ENCODE measurements at regions not wholly inside any gene's neighbourhood (a gene's known extent, or its start where the extent isn't known, plus 50 kb on each side); places are given as distances from the start of the nearest gene placed in this dataset.

DNA sequence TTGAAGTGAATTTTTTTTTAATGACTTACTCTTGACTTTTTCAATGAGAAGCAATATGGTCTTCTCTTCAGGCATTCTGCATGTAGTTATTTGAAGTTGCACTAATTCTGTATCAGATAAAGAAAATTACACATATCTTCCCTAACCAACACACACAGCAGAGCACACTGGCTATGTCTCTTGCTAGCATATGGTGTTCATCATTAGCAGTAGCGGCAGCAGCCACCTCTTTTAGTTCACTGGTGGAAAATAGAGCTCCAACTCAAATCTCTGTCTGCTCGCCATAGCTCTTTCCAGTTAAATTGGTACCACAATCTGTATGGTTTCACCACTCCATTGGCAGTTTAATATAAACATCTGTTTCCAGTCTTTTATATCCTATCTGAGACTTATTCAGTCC, 278.1 kb upstream of the ZEB2 start:
- no peaks in the 10 kb centered on the region for H3K27me3 ChIP-seq
- WGBS, 3 donors, result 84 to 97% (median 96%) methylated on average over 2 of the region's 2 CpGs
- no peaks in the 10 kb centered on the region for H3K9me3 ChIP-seq
- no peak overlapping the region for H3K4me3 ChIP-seq
- no peak overlapping the region for H3K27ac ChIP-seq
- intact Hi-C loops (cut with DNase I), result no loop called here
- no peaks in the 10 kb centered on the region for H3K4me1 ChIP-seq (ENCODE audit: insufficient read depth)
- H3K36me3 ChIP-seq, result no peaks in the 10 kb centered on the region
- no peak for DNase-seq
- TF ChIP-seq EP300 (IDR thresholded peaks at IDR 0.05) (no peak), POLR2A (IDR thresholded peaks at IDR 0.05) (no peak)
- TF ChIP-seq, protein P1, sequence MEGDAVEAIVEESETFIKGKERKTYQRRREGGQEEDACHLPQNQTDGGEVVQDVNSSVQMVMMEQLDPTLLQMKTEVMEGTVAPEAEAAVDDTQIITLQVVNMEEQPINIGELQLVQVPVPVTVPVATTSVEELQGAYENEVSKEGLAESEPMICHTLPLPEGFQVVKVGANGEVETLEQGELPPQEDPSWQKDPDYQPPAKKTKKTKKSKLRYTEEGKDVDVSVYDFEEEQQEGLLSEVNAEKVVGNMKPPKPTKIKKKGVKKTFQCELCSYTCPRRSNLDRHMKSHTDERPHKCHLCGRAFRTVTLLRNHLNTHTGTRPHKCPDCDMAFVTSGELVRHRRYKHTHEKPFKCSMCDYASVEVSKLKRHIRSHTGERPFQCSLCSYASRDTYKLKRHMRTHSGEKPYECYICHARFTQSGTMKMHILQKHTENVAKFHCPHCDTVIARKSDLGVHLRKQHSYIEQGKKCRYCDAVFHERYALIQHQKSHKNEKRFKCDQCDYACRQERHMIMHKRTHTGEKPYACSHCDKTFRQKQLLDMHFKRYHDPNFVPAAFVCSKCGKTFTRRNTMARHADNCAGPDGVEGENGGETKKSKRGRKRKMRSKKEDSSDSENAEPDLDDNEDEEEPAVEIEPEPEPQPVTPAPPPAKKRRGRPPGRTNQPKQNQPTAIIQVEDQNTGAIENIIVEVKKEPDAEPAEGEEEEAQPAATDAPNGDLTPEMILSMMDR (IDR thresholded peaks at IDR 0.05), result no peak

DNA sequence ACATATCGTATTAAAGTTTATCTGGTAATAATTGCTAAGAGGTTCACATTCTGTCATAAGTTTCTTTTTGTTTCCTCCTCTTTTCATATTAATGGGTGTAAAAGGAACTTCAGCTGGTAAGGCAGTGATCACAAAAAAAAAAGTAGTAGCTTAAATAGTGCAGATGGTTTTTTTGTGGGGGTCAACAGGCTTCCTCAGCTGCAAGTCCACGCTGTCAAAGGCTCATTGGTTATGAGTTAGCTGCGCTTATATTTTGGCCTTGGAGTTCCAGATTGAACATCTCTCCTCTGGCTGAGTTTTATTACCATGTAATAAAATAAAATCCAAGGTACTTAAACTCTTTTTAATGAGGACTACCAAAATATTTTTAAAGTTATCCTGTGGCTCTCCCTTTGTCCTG, 277.0 kb upstream of the ZEB2 start:
- TF ChIP-seq, protein P1 (IDR thresholded peaks at IDR 0.05), result no peak
- Histone ChIP-seq H3K4me3 (no peak overlapping the region), H3K9me3 (no peaks in the 10 kb centered on the region), H3K4me1 (ENCODE audit: insufficient read depth) (no peaks in the 10 kb centered on the region), H3K27ac (no peak overlapping the region), H3K27me3 (no peaks in the 10 kb centered on the region), H3K36me3 (no peaks in the 10 kb centered on the region)
- intact Hi-C loops (cut with DNase I), result no loop called here
- 24 to 42% (median 28%) methylated on average over 3 of the region's 3 CpGs for WGBS, 3 donors
- DNase-seq, result no peak

DNA sequence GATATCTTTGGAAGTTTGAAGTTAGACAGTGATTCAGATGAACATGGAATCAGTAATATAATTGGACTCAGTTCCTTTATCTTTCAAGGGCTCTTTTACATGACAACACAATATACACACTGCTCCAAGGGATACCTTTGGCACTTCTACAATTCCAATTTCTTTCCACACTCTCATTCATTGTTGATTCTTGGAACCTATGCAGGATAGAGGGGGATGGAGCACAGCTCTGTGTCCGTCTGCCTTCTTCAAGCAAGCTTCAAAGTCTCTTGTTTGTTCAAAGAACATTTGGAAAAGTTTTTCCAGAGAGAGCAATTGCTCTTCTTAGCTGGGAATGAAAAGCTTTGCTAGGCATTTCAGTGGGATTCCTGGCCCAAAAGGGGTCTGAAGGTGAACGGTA, 276.2 kb upstream of the ZEB2 start:
- H3K27me3 ChIP-seq, result no peaks in the 10 kb centered on the region
- no peak for DNase-seq
- WGBS, 3 donors, result 44 to 81% (median 70%) methylated on average over 2 of the region's 2 CpGs
- H3K36me3 ChIP-seq, result no peaks in the 10 kb centered on the region
- TF ChIP-seq, protein P1 (IDR thresholded peaks at IDR 0.05), result no peak
- TF ChIP-seq POLR2A (IDR thresholded peaks at IDR 0.05), result no peak
- intact Hi-C loops (cut with DNase I), result no loop called here
- H3K27ac ChIP-seq, result no peak overlapping the region
- no peaks in the 10 kb centered on the region for H3K4me1 ChIP-seq (ENCODE audit: insufficient read depth)
- H3K4me3 ChIP-seq, result no peak overlapping the region
- H3K9me3 ChIP-seq, result no peaks in the 10 kb centered on the region

DNA sequence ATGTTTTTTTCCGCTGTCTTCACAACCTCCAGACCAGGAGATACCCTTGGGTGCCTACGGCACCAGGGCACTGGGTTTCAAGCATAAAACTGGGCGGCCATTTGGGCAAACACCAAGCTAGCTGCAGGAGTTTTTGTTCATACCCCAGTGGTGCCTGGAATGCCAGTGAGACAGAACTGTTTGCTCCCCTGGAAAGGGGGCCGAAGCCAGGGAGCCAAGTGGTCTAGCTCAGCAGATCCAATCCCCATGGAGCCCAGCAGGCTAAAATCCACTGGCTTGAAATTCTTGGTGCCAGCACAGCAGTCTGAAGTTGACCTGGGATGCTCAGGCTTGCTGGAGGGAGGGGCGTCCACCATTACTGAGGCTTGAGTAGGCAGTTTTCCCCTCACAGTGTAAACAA, 265.3 kb upstream of the ZEB2 start:
- 95 to 100% (median 98%) methylated on average over 5 of the region's 5 CpGs for WGBS, 3 donors
- no peaks in the 10 kb centered on the region for H3K9me3 ChIP-seq
- no peak overlapping the region for H3K4me3 ChIP-seq
- no peaks in the 10 kb centered on the region for H3K4me1 ChIP-seq (ENCODE audit: insufficient read depth)
- H3K36me3 ChIP-seq, result no peaks in the 10 kb centered on the region
- H3K27me3 ChIP-seq, result no peaks in the 10 kb centered on the region
- TF ChIP-seq POLR2A (IDR thresholded peaks at IDR 0.05), result no peak
- no peak for TF ChIP-seq EP300 (IDR thresholded peaks at IDR 0.05)
- TF ChIP-seq, protein P1 (IDR thresholded peaks at IDR 0.05), result no peak
- intact Hi-C loops (cut with DNase I), result no loop called here
- no peak overlapping the region for H3K27ac ChIP-seq
- DNase-seq, result no peak

DNA sequence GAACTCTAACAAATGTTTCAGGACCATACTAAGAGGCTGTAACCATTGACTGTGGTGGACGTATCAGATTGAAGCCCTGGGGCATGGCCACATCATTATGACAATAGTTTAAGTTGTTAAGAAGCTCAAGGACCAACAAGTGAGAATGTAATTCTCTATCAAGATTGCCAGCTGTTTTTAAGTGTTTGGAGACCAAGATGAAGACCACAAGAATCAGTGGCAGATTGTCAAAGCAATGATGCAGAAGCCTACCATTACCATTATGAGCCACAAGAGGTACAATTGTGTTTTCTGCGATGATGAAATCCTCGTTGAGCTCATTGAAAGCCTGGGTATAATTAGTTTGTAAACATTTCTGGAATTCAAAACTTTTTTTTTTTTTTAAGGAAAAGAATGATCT, 261.1 kb upstream of the ZEB2 start:
- Histone ChIP-seq H3K27me3 (no peaks in the 10 kb centered on the region), H3K27ac (no peak overlapping the region), H3K4me1 (ENCODE audit: insufficient read depth) (no peaks in the 10 kb centered on the region), H3K36me3 (no peaks in the 10 kb centered on the region), H3K4me3 (no peak overlapping the region), H3K9me3 (no peaks in the 10 kb centered on the region)
- DNase-seq, result no peak
- WGBS, 3 donors, result 89 to 94% (median 91%) methylated on average over 3 of the region's 3 CpGs
- intact Hi-C loops (cut with DNase I), result no loop called here
- TF ChIP-seq, protein P1 (IDR thresholded peaks at IDR 0.05), result no peak
- TF ChIP-seq EP300 (IDR thresholded peaks at IDR 0.05) (no peak), POLR2A (IDR thresholded peaks at IDR 0.05) (no peak)
